KMS-11 (cell line): ENCODE measurements at regions not wholly inside any gene's neighbourhood (a gene's known extent, or its start where the extent isn't known, plus 50 kb on each side); places are given as distances from the start of the nearest gene placed in this dataset.

Experiments used
- H2AFZ ChIP-seq: fragments of 200-600 bp; sonication (generic); 2 replicates; pipeline ENCODE4 v1.6.1; 2016; ENCODE audit warnings: antibody characterized with exemption, mixed run types, low read depth
- H3K27ac ChIP-seq: fragments of 200-600 bp; sonication (generic); 2 replicates; pipeline ENCODE4 v1.6.1; 2016; ENCODE audit warnings: mild to moderate bottlenecking, mixed run types
- H3K27me3 ChIP-seq: fragments of 200-600 bp; sonication (generic); 2 replicates; pipeline ENCODE4 v1.6.1; 2017; ENCODE audit warnings: mild to moderate bottlenecking, low read depth, mixed run types, moderate library complexity; ENCODE audit not compliant: insufficient read depth
- H3K36me3 ChIP-seq: fragments of 200-600 bp; sonication (generic); 2 replicates; pipeline ENCODE4 v1.6.1; 2017; ENCODE audit warnings: mild to moderate bottlenecking, mixed run types; ENCODE audit not compliant: insufficient read depth
- H3K4me1 ChIP-seq: fragments of 200-600 bp; sonication (generic); 2 replicates; pipeline ENCODE4 v1.6.1; 2016; ENCODE audit warnings: mild to moderate bottlenecking, low read depth, mixed run types; ENCODE audit not compliant: poor library complexity, severe bottlenecking
- H3K4me2 ChIP-seq: fragments of 200-600 bp; sonication (generic); 2 replicates; pipeline ENCODE4 v1.7.0; 2016; ENCODE audit warnings: mild to moderate bottlenecking, mixed run types
- H3K4me3 ChIP-seq: fragments of 200-600 bp; sonication (generic); IDR thresholded peaks from 2 replicates; pipeline ENCODE4 v1.6.1; 2017; ENCODE audit warnings: low read depth, low read length, mixed read lengths; ENCODE audit not compliant: insufficient read depth
- H3K79me2 ChIP-seq: fragments of 200-600 bp; sonication (generic); 2 replicates; pipeline ENCODE4 v1.6.1; 2016; ENCODE audit warnings: low read depth, mixed run types; ENCODE audit not compliant: insufficient read depth
- H3K9ac ChIP-seq: fragments of 200-600 bp; sonication (generic); 2 replicates; pipeline ENCODE4 v1.6.1; 2016; ENCODE audit warnings: mild to moderate bottlenecking, mixed run types
- H4K20me1 ChIP-seq: fragments of 200-600 bp; sonication (generic); 2 replicates; pipeline ENCODE4 v1.6.1; 2016; ENCODE audit warnings: mild to moderate bottlenecking, mixed run types; ENCODE audit not compliant: insufficient read depth
- CTCF ChIP-seq: fragments of 200-600 bp; sonication (generic); conservative IDR thresholded peaks from 2 replicates; pipeline ENCODE4 v1.6.1; 2017; ENCODE audit warnings: low read depth, mild to moderate bottlenecking, antibody characterized with exemption, low read length, moderate library complexity, mixed read lengths

DNA sequence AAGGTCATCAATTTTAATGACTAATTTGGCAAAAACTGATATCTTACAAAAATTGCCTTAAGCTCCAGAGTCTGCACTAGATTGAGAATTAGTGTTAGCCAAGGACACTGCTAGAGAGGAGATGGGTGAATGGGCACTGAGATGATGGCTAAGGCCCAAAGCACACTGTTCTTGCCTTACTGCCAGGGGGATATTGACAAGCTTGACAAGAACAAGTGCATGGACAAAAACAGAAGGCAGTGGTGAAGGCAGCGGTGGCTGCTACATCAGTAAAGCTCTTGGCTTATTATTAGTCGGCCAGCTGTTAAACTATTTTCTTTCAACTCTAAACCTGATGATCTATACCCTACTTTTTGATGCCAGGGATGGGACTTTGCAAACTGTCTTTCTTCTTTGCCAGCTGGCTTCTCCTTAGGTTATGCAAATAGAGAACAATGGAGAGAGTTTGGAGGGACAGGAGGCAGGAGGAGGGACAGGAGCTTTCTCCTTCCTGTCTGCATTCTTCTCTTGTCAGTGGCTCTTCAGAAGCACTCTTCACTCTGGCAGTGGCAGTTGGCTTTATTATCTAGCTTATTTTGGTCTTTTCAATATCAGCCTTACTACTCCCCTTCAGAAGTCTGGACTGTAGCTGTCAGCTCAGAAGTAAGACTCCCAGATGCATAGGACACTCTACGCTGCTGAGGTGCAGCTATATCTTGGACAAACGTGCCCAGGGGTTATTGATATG is 853.5 kb upstream of the TMPRSS15 start:
- Histone ChIP-seq H3K4me2 (no peak overlapping the region), H3K36me3 (no peaks in the 10 kb centered on the region), H4K20me1 (no peaks in the 10 kb centered on the region), H3K4me1 (no peaks in the 10 kb centered on the region), H3K27ac (no peak overlapping the region), H3K9ac (no peak overlapping the region), H2AFZ (no peak overlapping the region), H3K27me3 (no peaks in the 10 kb centered on the region), H3K4me3 (no peak overlapping the region), H3K79me2 (no peaks in the 10 kb centered on the region)
- TF ChIP-seq CTCF: no peak

DNA sequence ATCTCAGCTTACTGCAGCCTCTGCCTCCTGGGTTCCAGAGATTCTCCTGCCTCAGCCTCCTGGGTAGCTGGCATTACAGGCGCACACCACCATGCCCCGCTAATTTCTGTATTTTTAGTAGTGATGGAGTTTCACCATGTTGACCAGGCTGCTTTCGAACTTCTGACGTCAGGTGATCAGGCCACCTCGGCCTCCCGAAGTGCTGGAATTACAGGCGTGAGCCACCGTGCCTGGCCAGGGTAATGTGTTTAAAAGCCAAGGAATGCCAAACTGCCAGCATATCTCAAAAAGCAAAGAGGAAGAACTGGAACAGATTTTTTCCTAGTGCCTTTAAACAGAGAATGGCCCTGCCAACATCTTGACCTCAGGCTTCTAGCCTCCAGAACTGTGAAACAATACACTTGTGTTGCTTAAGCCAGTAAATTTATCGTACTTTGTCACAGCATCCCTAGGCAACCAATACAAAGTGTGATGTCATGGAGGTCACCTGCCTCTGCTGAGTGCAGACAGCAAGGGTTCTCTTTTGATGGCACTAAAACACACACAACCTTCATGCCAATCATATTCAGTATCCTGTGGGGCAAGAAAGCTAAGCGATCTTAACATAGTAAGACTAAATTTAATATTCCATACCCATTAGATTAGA is 858.3 kb upstream of the TMPRSS15 start:
- H3K36me3 ChIP-seq: no peaks in the 10 kb centered on the region
- no peak overlapping the region for H2AFZ ChIP-seq
- H4K20me1 ChIP-seq: no peaks in the 10 kb centered on the region
- H3K79me2 ChIP-seq: no peaks in the 10 kb centered on the region
- no peak overlapping the region for H3K27ac ChIP-seq
- H3K9ac ChIP-seq: no peak overlapping the region
- H3K4me3 ChIP-seq: no peak overlapping the region
- peaks cover 4% of the 10 kb centered on the region for H3K4me1 ChIP-seq
- no peaks in the 10 kb centered on the region for H3K27me3 ChIP-seq
- H3K4me2 ChIP-seq: no peak overlapping the region
- TF ChIP-seq CTCF: no peak

DNA sequence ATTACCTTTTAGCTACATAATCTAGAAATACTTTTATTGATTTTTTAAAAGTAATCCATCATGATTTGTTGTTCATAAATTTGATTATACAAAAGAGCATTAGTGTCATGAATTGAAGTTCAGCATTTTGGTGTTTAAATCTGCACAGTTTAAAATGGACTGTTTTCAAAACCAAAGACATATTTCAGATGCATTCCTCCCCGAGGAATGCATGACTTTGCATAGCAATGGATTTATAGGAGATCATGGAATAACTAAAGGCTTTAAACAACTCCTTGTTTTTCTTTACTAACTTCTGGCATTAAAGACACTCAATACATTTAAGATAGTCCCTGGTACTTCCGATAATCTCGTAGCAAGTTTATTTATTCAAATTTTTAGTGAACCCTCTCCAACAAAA is 863.1 kb upstream of the TMPRSS15 start:
- H2AFZ ChIP-seq: no peak overlapping the region

GRCh38 chr21:19268686-19269085 is 865.1 kb upstream of the TMPRSS15 start:
- TF ChIP-seq CTCF: no peak
- Histone ChIP-seq H3K9ac (peak overlapping the region; percentile 5; the same call in 1 of the 2 replicates), H3K79me2 (no peaks in the 10 kb centered on the region), H3K36me3 (no peaks in the 10 kb centered on the region; the same call in 1 of the 2 replicates), H4K20me1 (no peaks in the 10 kb centered on the region), H3K27me3 (no peaks in the 10 kb centered on the region), H3K27ac (peak overlapping the region; percentile 68), H3K4me2 (peak overlapping the region; percentile 77), H3K4me1 (peaks cover 36% of the 10 kb centered on the region), H3K4me3 (no peak overlapping the region), H2AFZ (peak overlapping the region; percentile 4; the same call in 1 of the 2 replicates)

More for the DNA sequence above, 863.1 kb upstream of the TMPRSS15 start:
- H3K27ac ChIP-seq: no peak overlapping the region
- TF ChIP-seq CTCF: no peak
- H3K4me3 ChIP-seq: no peak overlapping the region
- H3K27me3 ChIP-seq: no peaks in the 10 kb centered on the region
- H3K79me2 ChIP-seq: no peaks in the 10 kb centered on the region
- H3K4me1 ChIP-seq: peaks cover 36% of the 10 kb centered on the region
- no peak overlapping the region for H3K4me2 ChIP-seq
- no peaks in the 10 kb centered on the region for H4K20me1 ChIP-seq
- no peaks in the 10 kb centered on the region; the same call in 1 of the 2 replicates for H3K36me3 ChIP-seq
- H3K9ac ChIP-seq: no peak overlapping the region
